PC-9 (cell line): ENCODE measurements at regions not wholly inside any gene's neighbourhood (a gene's known extent, or its start where the extent isn't known, plus 50 kb on each side); places are given as distances from the start of the nearest gene placed in this dataset.

Experiments
- BruUV-seq: library from RNA; stranded (reverse); fragments of 400-500 nt; replicated peaks from 2 replicates; lab custom pipeline; 2021; lab: Mats Ljungman, UMichigan
- CTCF ChIA-PET: fragments of 300-600 bp; sonication (Branson Sonifier 250); formaldehyde crosslinking; loops from one replicate; lab custom pipeline; 2022; ENCODE audit warnings: antibody characterized with exemption; lab: Charles Lee
- POLR2A ChIA-PET: fragments of 300-600 bp; sonication (Branson Sonifier 250); formaldehyde crosslinking; loops from one replicate; lab custom pipeline; 2022; ENCODE audit warnings: antibody characterized with exemption; ENCODE audit not compliant: unreplicated experiment; lab: Charles Lee
- DNase-seq, 2 experiments: peaks; one replicate each; pipeline versions ENCODE4 v3.0.0 to v3.0.0-alpha.2; 2015 to 2022; ENCODE audit warnings: mixed read lengths in 1 of 2
- H2AFZ ChIP-seq: fragments of 200-600 bp; sonication (generic); 2 replicates; pipeline ENCODE4 v1.8.1; 2017; ENCODE audit warnings: antibody characterized with exemption
- H3F3A ChIP-seq: fragments of 200-600 bp; sonication (generic); 2 replicates; pipeline ENCODE4 v1.8.1; 2017; ENCODE audit warnings: antibody characterized with exemption, mild to moderate bottlenecking, low read depth; ENCODE audit not compliant: insufficient read depth
- H3K27ac ChIP-seq: fragments of 200-600 bp; sonication (generic); 2 replicates; pipeline ENCODE4 v1.6.1; 2016; ENCODE audit warnings: mixed run types
- H3K27me3 ChIP-seq: fragments of 200-600 bp; sonication (generic); 2 replicates; pipeline ENCODE4 v1.6.1; 2016; ENCODE audit warnings: low read depth, mixed run types; ENCODE audit not compliant: insufficient read depth
- H3K36me3 ChIP-seq: fragments of 200-600 bp; sonication (generic); 2 replicates; pipeline ENCODE4 v1.6.1; 2016; ENCODE audit warnings: low read depth, mixed run types
- H3K4me1 ChIP-seq: fragments of 200-600 bp; sonication (generic); replicated peaks from 2 replicates; pipeline ENCODE4 v1.6.1; 2016; ENCODE audit warnings: mixed run types; ENCODE audit not compliant: insufficient read depth
- H3K4me2 ChIP-seq: fragments of 200-600 bp; sonication (generic); 2 replicates; pipeline ENCODE4 v1.6.1; 2017; ENCODE audit warnings: mixed run types
- H3K4me3 ChIP-seq: fragments of 200-600 bp; sonication (generic); 2 replicates; pipeline ENCODE4 v1.6.1; 2016; ENCODE audit warnings: mixed run types
- H3K79me2 ChIP-seq: fragments of 200-600 bp; sonication (generic); 2 replicates; pipeline ENCODE4 v1.6.1; 2017; ENCODE audit warnings: low read depth, mixed run types
- H3K9me2 ChIP-seq: fragments of 200-600 bp; sonication (generic); 2 replicates; pipeline ENCODE4 v1.8.1; 2017; ENCODE audit warnings: mild to moderate bottlenecking; ENCODE audit not compliant: insufficient read depth
- H3K9me3 ChIP-seq: fragments of 200-600 bp; sonication (generic); 2 replicates; pipeline ENCODE4 v1.8.1; 2016; ENCODE audit warnings: low read depth; ENCODE audit not compliant: insufficient read depth
- H4K20me1 ChIP-seq: fragments of 200-600 bp; sonication (generic); 2 replicates; pipeline ENCODE4 v1.8.1; 2017; ENCODE audit not compliant: insufficient read depth
- EZH2 ChIP-seq: fragments of 200-600 bp; sonication (generic); IDR thresholded peaks from 2 replicates; pipeline ENCODE4 v1.8.0; 2017; ENCODE audit warnings: antibody characterized with exemption, low read depth
- intact Hi-C: fragments of 100-400 bp; cut with micrococcal nuclease; formaldehyde crosslinking; loops from one replicate; pipeline ENCODE4 v1.10.0; 2022; ENCODE audit not compliant: unreplicated experiment
- TF ChIP-seq, protein P1 (sequence below): fragments of 200-600 bp; sonication (generic); conservative IDR thresholded peaks from 2 replicates; pipeline ENCODE4 v1.6.1; 2017; ENCODE audit warnings: mixed run types, antibody characterized with exemption, mild to moderate bottlenecking, moderate library complexity

DNA sequence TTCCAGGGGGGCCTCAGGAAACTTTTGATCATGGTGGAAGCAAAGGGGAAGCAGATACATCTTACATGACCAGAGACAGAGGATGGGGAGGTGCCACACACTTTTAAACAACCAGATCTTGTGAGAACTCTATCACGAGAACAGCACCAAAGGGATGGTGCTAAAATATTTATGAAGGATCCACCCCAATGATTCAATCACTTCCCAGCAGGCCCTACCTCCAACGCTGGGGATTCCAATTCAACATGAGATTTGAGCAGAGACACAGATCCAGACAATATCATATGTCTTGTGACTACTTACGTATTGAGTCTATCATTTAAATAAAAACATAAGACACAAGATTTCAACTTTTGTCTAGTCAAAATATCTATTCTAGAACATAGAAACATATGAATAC, 351.9 kb downstream of the EPM2A start:
- no peak for DNase-seq
- Histone ChIP-seq H3K27ac (no peak overlapping the region), H3K9me2 (no peaks in the 10 kb centered on the region), H3F3A (no peaks in the 10 kb centered on the region), H3K79me2 (no peaks in the 10 kb centered on the region), H3K4me2 (no peak overlapping the region), H3K4me3 (no peak overlapping the region), H3K36me3 (no peaks in the 10 kb centered on the region), H3K9me3 (no peaks in the 10 kb centered on the region), H2AFZ (no peak overlapping the region), H3K27me3 (no peaks in the 10 kb centered on the region), H4K20me1 (no peaks in the 10 kb centered on the region), H3K4me1 (no peaks in the 10 kb centered on the region)
- intact Hi-C loops: loop anchor here (10.0 kb wide), 1 partner anchor 251 kb away; no protein-coding TSS in a partner anchor
- POLR2A ChIA-PET: no interaction called here
- TF ChIP-seq EZH2: no peak
- TF ChIP-seq, protein P1, sequence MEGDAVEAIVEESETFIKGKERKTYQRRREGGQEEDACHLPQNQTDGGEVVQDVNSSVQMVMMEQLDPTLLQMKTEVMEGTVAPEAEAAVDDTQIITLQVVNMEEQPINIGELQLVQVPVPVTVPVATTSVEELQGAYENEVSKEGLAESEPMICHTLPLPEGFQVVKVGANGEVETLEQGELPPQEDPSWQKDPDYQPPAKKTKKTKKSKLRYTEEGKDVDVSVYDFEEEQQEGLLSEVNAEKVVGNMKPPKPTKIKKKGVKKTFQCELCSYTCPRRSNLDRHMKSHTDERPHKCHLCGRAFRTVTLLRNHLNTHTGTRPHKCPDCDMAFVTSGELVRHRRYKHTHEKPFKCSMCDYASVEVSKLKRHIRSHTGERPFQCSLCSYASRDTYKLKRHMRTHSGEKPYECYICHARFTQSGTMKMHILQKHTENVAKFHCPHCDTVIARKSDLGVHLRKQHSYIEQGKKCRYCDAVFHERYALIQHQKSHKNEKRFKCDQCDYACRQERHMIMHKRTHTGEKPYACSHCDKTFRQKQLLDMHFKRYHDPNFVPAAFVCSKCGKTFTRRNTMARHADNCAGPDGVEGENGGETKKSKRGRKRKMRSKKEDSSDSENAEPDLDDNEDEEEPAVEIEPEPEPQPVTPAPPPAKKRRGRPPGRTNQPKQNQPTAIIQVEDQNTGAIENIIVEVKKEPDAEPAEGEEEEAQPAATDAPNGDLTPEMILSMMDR: no peak
- CTCF ChIA-PET: no interaction called here
- no TSS peak for BruUV-seq

- Histone ChIP-seq H3K27me3 (no peaks in the 10 kb centered on the region), H3K4me3 (no peak overlapping the region), H3K9me2 (no peaks in the 10 kb centered on the region), H3K4me2 (no peak overlapping the region), H3F3A (no peaks in the 10 kb centered on the region), H3K4me1 (no peaks in the 10 kb centered on the region), H3K27ac (no peak overlapping the region), H3K79me2 (no peaks in the 10 kb centered on the region), H3K36me3 (no peaks in the 10 kb centered on the region), H3K9me3 (no peaks in the 10 kb centered on the region), H4K20me1 (no peaks in the 10 kb centered on the region), H2AFZ (no peak overlapping the region)
- ChIA-PET CTCF (no interaction called here), POLR2A (no interaction called here)
- DNase-seq: no peak
- intact Hi-C loops: loop anchor here (10.0 kb wide), 1 partner anchor 250 kb away; no protein-coding TSS in a partner anchor
- no TSS peak for BruUV-seq
- TF ChIP-seq, protein P1: no peak
- no peak for TF ChIP-seq EZH2
Observed at GRCh38 chr6:145384503-145384902, 350.8 kb downstream of the EPM2A start.

DNA sequence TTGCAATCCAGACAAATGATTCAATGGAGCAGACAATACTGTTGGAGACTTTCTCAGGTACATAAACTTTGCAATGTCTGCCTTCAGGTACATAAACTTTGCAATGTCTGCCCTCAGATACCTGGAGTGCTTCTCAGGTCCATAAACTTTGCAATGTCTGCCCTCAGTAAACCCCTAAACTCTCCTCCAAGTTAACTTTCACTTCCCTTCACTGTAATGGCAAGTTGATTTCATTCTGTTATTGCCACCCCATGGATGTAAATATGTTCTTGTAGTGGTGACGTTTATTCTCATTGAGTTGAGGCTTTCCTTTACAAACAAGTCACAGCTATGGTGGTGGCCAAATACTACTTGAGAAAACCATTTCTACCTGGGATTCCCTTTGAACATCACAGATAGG, 338.8 kb downstream of the EPM2A start:
- intact Hi-C loops: no loop called here
- Histone ChIP-seq H3F3A (no peaks in the 10 kb centered on the region), H2AFZ (no peak overlapping the region), H3K27ac (no peak overlapping the region), H3K79me2 (no peaks in the 10 kb centered on the region), H3K9me2 (no peaks in the 10 kb centered on the region), H3K4me2 (no peak overlapping the region), H3K27me3 (no peaks in the 10 kb centered on the region), H3K4me3 (no peak overlapping the region), H4K20me1 (no peaks in the 10 kb centered on the region), H3K4me1 (no peaks in the 10 kb centered on the region), H3K36me3 (no peaks in the 10 kb centered on the region), H3K9me3 (no peaks in the 10 kb centered on the region)
- ChIA-PET POLR2A (no interaction called here), CTCF (no interaction called here)
- TF ChIP-seq, protein P1: no peak
- no TSS peak for BruUV-seq
- no peak for DNase-seq
